Ishikawa (cell line): ENCODE measurements at regions not wholly inside any gene's neighbourhood (a gene's known extent, or its start where the extent isn't known, plus 50 kb on each side); places are given as distances from the start of the nearest gene placed in this dataset.

Experiments
- CEBPB ChIP-seq: IDR thresholded peaks from 2 replicates; pipeline ENCODE4 v1.6.1; 2012
- CREB1 ChIP-seq: IDR thresholded peaks from 2 replicates; pipeline ENCODE4 v1.6.1; 2012; ENCODE audit warnings: low read depth
- EGR1 ChIP-seq: IDR thresholded peaks from 2 replicates; pipeline ENCODE4 v1.6.1; 2012
- EP300 ChIP-seq: IDR thresholded peaks from 2 replicates; pipeline ENCODE4 v1.6.1; 2012; ENCODE audit warnings: borderline replicate concordance
- MAX ChIP-seq: IDR thresholded peaks from 2 replicates; pipeline ENCODE4 v1.6.1; 2012
- RAD21 ChIP-seq: IDR thresholded peaks from 2 replicates; pipeline ENCODE4 v1.6.1; 2012; ENCODE audit warnings: low read depth
- REST ChIP-seq: IDR thresholded peaks from 2 replicates; pipeline ENCODE4 v1.6.1; 2012; ENCODE audit warnings: low read depth, mild to moderate bottlenecking
- USF1 ChIP-seq: IDR thresholded peaks from 2 replicates; pipeline ENCODE4 v1.6.1; 2012
- YY1 ChIP-seq: IDR thresholded peaks from 2 replicates; pipeline ENCODE4 v1.6.1; 2012; ENCODE audit warnings: low read depth

- no peak for TF ChIP-seq EP300
- no peak for TF ChIP-seq REST
- TF ChIP-seq USF1 = no peak
- TF ChIP-seq CREB1 = no peak
- TF ChIP-seq EGR1 = no peak
- TF ChIP-seq MAX = no peak
- no peak for TF ChIP-seq YY1
- no peak for TF ChIP-seq RAD21
- no peak for TF ChIP-seq CEBPB
Observed at GRCh38 chr2:12436483-12436882, 280.3 kb upstream of the TRIB2 start.
